ENCODE measurements at regions not wholly inside any gene's neighbourhood (a gene's known extent, or its start where the extent isn't known, plus 50 kb on each side); places are given as distances from the start of the nearest gene placed in this dataset.

DNA sequence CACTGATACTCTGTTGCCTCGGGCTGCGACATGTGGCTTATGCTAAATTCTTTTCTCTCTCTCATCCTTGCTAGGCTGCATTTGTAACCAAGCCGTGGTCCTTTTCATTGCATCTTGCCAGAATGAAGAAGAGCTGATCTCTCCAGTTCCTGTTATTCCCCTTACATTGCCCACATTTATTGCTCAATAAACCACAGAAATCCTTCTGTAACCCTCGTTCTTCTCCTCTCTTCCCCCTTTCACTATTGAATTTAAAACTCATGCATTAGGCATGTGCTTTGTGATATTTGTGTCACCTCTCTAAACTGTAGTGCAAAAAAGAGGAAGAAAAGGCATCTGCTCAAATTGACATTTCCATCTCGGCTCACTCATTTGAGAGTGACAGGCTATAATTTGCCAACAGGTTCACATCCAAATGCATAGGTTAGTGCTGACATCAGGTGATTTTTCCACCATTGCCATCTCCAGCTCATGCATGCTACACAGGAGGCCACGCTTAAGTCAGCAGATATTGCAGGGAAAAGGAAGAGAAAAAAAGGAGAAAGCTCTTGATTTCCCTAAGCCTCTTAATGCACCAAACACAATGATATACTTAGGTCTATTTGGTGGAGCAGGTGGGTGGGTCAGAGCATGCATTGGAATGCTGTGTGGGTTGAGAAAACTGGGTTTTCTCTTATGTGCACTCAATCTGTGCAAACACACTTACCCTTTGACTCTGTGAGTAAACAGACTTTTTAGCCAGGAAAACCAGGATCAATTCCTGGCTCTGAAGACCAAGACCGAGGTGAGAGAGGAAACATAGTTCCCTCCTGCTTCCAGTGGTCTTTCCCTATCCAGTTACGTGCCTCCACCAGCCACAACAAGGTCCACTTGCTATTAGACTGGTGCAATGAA is 642.7 kb downstream of the HS3ST4 start:
- Mint-ChIP-seq H3K27ac (ENCODE audit: unreplicated experiment) (no peak overlapping the region), H3K9me3 (ENCODE audit: unreplicated experiment) (no peaks in the 10 kb centered on the region), H3K4me3 (ENCODE audit: unreplicated experiment) (no peak overlapping the region), H3K36me3 (ENCODE audit: low read depth, unreplicated experiment) (no peaks in the 10 kb centered on the region), H3K27me3 (ENCODE audit: unreplicated experiment) (peaks cover 2% of the 10 kb centered on the region), H3K4me1 (ENCODE audit: unreplicated experiment) (no peaks in the 10 kb centered on the region)
- DNase-seq (ENCODE audit: low spot score) = no peak
- TF ChIP-seq, protein P1, sequence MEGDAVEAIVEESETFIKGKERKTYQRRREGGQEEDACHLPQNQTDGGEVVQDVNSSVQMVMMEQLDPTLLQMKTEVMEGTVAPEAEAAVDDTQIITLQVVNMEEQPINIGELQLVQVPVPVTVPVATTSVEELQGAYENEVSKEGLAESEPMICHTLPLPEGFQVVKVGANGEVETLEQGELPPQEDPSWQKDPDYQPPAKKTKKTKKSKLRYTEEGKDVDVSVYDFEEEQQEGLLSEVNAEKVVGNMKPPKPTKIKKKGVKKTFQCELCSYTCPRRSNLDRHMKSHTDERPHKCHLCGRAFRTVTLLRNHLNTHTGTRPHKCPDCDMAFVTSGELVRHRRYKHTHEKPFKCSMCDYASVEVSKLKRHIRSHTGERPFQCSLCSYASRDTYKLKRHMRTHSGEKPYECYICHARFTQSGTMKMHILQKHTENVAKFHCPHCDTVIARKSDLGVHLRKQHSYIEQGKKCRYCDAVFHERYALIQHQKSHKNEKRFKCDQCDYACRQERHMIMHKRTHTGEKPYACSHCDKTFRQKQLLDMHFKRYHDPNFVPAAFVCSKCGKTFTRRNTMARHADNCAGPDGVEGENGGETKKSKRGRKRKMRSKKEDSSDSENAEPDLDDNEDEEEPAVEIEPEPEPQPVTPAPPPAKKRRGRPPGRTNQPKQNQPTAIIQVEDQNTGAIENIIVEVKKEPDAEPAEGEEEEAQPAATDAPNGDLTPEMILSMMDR (IDR thresholded peaks at IDR 0.05; ENCODE audit: unreplicated experiment) = no peak

DNA sequence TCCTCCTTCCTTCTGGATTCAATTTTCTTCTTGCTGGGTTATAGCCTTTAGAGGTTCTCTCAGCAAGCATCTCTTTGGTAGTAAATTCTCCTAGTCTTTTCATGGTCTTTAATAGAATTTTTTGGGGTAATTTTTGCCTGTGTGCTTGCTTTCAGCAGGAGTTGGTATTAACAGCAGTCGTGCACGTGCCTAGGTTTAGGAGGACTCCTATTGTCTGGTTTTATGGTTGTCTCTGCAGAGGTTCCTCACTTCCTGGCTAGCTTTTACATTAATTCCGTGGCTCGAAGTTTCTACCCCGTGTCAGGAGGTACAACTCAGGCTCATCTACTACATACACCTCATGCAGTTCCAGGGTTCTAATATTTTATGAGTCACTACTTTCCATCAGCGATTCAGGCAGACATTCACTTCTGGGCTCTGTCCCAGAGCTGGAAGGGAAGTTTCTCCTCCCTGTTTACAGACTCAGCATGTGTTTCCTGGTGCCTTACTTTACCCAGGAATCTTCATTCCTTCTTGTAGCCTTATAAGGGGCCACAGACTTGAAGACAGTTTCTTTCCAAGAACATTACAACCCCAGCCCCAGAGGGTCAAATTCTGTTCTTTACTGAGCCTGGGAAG is 643.6 kb downstream of the HS3ST4 start:
- no peaks in the 10 kb centered on the region for H3K36me3 Mint-ChIP-seq (ENCODE audit: low read depth, unreplicated experiment)
- no peak overlapping the region for H3K4me3 Mint-ChIP-seq (ENCODE audit: unreplicated experiment)
- no peaks in the 10 kb centered on the region for H3K9me3 Mint-ChIP-seq (ENCODE audit: unreplicated experiment)
- DNase-seq (ENCODE audit: low spot score) = no peak
- H3K27me3 Mint-ChIP-seq (ENCODE audit: unreplicated experiment) = peaks cover 2% of the 10 kb centered on the region
- H3K27ac Mint-ChIP-seq (ENCODE audit: unreplicated experiment) = no peak overlapping the region
- TF ChIP-seq, protein P1 (IDR thresholded peaks at IDR 0.05; ENCODE audit: unreplicated experiment) = no peak
- no peaks in the 10 kb centered on the region for H3K4me1 Mint-ChIP-seq (ENCODE audit: unreplicated experiment)

- Mint-ChIP-seq H3K27me3 (ENCODE audit: unreplicated experiment) (peaks cover 8% of the 10 kb centered on the region), H3K27ac (ENCODE audit: unreplicated experiment) (no peak overlapping the region), H3K4me1 (ENCODE audit: unreplicated experiment) (no peaks in the 10 kb centered on the region), H3K36me3 (ENCODE audit: low read depth, unreplicated experiment) (peaks cover 4% of the 10 kb centered on the region), H3K9me3 (ENCODE audit: unreplicated experiment) (peaks cover 7% of the 10 kb centered on the region), H3K4me3 (ENCODE audit: unreplicated experiment) (no peak overlapping the region)
- TF ChIP-seq, protein P1 (IDR thresholded peaks at IDR 0.05; ENCODE audit: unreplicated experiment) = no peak
- DNase-seq (ENCODE audit: low spot score) = no peak
Observed at GRCh38 chr16:26342621-26343020, 650.9 kb downstream of the HS3ST4 start.

- H3K36me3 Mint-ChIP-seq (ENCODE audit: low read depth, unreplicated experiment) = peaks cover 4% of the 10 kb centered on the region
- no peak for DNase-seq (ENCODE audit: low spot score)
- no peaks in the 10 kb centered on the region for H3K4me1 Mint-ChIP-seq (ENCODE audit: unreplicated experiment)
- no peak overlapping the region for H3K27ac Mint-ChIP-seq (ENCODE audit: unreplicated experiment)
- no peak overlapping the region for H3K4me3 Mint-ChIP-seq (ENCODE audit: unreplicated experiment)
- peaks cover 12% of the 10 kb centered on the region for H3K27me3 Mint-ChIP-seq (ENCODE audit: unreplicated experiment)
- H3K9me3 Mint-ChIP-seq (ENCODE audit: unreplicated experiment) = peaks cover 7% of the 10 kb centered on the region
- TF ChIP-seq, protein P1 (IDR thresholded peaks at IDR 0.05; ENCODE audit: unreplicated experiment) = no peak
Observed at GRCh38 chr16:26344240-26344776, 652.5 kb downstream of the HS3ST4 start.

DNA sequence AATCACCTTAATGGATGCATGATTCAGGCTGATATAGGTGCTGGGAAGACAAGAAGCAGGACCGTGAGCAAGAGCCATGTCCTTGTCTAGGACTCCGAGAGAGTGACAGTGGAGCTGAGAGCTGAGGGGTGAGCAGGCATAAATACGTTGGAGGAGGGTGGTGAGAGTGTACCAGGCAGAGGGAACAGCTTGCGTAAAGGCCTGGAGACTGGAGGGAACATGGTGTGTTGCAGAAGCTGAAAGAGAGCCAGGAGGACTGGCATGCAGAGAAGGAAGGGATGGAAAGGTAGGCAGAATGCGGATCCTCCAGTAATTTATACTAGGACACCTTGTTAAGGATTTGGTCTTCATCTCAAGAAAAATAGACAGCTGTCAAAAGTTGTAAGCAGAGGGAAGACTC is 653.2 kb downstream of the HS3ST4 start:
- TF ChIP-seq, protein P1 (IDR thresholded peaks at IDR 0.05; ENCODE audit: unreplicated experiment) = no peak
- H3K27me3 Mint-ChIP-seq (ENCODE audit: unreplicated experiment) = peaks cover 12% of the 10 kb centered on the region
- peaks cover 7% of the 10 kb centered on the region for H3K9me3 Mint-ChIP-seq (ENCODE audit: unreplicated experiment)
- no peaks in the 10 kb centered on the region for H3K4me1 Mint-ChIP-seq (ENCODE audit: unreplicated experiment)
- H3K4me3 Mint-ChIP-seq (ENCODE audit: unreplicated experiment) = no peak overlapping the region
- H3K27ac Mint-ChIP-seq (ENCODE audit: unreplicated experiment) = peak overlapping the region; percentile 4
- H3K36me3 Mint-ChIP-seq (ENCODE audit: low read depth, unreplicated experiment) = peaks cover 4% of the 10 kb centered on the region
- no peak for DNase-seq (ENCODE audit: low spot score)

Measured in endothelial cell (in vitro differentiated cells).